HG02798 (cell line): ENCODE measurements at regions not wholly inside any gene's neighbourhood (a gene's known extent, or its start where the extent isn't known, plus 50 kb on each side); places are given as distances from the start of the nearest gene placed in this dataset.
"Not testable (repeated sequence)": the region's sequence is repeated elsewhere in the genome, so short reads cannot be mapped to it uniquely, and the experiment has no call there.

Experiments used
- ATAC-seq: cut with Tn5 transposase; IDR thresholded peaks from one replicate; pipeline ENCODE4 v1.9.1; 2021; ENCODE audit warnings: mild to moderate bottlenecking; ENCODE audit not compliant: unreplicated experiment, poor library complexity

DNA sequence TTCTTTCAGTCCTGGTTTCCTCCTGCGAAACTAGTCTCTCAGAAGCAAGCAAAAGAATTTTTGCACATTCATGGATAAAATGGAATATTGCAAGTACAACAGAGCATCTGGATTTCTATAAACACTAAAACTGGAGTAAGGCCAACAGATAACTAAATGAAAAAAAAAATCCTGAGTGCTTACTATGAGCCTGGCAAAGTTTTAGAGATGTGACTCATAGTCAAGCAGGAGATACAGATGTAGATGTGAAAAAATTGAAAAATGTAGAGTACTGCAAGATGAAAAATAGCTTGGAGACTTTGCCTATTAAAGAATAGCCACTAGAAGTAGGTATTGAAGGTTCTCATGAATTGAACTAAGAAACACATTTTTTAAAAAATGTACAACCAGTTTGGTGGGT, 397.4 kb downstream of the OTOL1 start:
- ATAC-seq: no peak

DNA sequence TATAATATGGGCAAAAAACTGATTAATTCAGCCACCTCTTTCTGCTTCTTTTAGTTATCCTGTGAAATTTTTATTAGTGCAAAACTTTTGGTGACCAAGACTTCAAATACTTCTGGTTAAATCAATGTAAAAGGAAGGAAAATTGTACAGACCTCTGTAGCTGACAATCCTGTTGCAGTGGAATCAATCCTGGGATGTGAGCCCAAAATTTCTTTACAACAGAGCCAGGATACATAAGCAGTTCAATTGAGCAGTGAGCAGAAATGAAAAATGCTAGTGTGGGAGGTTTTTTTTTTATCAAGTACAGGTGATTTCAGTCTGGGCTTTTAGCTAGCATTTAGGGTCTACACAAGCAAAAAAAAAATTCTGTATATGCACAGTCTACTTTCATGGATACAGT, 398.0 kb downstream of the OTOL1 start:
- no peak for ATAC-seq

DNA sequence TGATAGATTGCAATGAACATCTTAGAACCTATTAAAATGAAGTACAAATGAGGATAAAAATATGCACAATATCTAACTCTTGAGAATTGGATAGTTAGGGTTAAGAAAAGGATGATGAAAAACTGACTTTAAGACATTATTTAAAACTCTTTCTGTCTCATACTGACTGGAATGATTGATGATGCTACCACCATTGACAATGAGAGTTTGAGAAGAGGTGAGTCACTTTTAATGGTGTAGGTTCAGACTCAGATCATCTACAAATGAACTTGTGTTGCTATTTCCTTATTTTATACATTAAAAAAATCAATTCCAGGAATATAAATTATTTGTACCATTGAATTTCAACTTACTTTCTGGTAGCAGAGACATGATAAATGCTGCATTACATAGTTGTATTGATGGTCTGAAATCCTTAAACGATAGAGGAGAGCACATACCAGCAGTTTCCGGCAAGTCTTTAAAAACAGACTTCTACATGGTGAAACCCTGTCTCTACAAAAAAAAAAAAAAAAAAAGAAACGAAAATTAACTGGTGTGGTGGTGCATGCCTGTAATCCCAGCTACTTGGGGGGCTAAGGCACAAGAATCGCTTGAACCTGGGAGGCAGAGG, 409.0 kb downstream of the OTOL1 start:
- ATAC-seq: no peak

DNA sequence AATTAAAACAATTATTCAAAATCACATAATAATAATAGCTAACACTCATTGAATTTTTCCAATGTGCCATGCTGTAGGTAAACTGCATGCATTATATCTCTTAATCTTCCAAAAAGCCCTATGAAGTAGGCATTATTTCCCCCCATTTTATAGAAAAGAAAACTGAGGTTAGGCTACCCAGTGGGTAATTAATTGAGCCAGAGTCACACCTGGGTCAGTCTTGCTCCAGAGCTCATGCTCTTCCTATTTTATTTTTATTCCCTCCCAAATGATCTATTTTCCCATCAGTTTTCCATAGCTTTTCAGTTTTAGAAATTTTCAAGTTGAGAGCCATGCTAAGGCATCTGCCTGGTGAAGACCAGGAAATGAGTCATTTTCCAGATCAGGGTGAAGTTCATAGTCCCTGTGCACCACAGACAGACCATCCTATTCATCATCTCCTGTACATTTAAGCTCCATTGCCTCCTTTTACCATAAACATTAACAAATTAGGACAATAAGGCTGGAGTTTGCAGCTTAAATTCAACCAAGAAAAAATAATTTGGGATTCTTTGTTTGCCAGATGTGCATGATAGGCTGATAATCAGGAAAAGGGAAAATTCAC, 417.3 kb downstream of the OTOL1 start:
- ATAC-seq: no peak

DNA sequence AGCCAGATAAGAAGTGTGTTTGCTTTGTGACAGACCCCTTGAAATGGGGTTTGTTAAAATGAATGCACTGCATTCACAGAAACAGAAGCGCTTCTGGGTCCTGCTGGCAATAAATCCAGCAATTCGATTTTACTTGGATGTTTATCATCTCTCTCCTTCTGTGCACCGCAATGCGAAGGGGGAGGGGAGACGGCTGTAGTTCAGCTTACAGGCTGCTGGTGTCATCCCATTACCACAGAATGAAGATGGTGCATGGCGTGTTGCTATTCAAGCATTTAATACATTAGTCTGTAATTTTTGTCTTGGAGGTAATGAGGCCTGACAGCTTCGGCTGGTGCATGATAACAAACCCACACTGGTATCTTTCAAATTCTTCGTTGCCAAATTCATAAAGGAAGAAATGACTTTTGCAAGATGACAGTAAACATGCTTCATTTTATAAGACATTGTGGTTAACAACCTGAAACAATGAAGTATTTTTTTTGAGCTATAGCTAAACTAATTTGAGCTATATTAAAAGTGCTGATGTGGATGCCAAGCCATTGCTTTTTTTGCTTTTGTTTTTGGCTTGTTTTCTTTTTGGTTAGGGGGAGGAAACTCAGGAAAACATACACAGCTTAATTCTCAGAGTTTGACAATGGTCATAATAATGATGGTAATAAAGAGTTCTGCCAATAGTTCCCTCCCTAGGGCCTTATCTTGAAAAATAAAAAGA, 418.3 kb downstream of the OTOL1 start:
- ATAC-seq: no peak

DNA sequence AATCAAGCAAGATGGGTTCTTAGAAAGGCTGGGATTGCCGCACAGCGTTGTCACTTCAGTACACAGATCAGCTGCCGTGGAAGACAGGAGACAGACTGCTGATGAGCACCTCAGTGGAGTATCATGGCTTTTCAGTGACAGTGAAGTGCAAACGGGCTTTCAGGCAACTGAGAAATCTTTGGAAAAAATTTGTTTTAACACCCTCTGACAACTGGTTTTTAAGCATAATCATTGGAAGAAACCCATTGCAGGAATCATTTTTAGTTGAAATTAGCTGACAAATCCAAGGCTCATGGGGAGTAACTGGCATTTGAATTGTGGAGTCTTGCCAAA, 418.8 kb downstream of the OTOL1 start:
- no peak for ATAC-seq

DNA sequence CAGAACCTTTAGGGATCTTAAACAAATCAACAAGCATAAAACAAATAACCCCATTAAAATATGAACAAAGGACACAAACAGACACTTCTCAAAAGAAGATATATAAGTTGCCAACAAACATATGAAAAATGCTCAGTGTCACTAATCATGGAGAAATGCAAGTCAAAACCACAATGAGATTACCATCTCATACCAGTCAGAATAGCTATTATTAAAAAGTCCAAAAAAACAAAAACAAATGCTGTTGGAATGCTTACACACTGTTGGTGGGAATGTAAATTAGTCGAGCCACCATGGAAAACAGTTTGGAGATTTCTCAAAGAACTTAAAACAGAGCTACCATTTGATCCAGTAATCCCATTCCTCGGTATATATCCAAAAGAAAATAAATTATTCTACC, 423.6 kb downstream of the OTOL1 start:
- ATAC-seq: no peak

DNA sequence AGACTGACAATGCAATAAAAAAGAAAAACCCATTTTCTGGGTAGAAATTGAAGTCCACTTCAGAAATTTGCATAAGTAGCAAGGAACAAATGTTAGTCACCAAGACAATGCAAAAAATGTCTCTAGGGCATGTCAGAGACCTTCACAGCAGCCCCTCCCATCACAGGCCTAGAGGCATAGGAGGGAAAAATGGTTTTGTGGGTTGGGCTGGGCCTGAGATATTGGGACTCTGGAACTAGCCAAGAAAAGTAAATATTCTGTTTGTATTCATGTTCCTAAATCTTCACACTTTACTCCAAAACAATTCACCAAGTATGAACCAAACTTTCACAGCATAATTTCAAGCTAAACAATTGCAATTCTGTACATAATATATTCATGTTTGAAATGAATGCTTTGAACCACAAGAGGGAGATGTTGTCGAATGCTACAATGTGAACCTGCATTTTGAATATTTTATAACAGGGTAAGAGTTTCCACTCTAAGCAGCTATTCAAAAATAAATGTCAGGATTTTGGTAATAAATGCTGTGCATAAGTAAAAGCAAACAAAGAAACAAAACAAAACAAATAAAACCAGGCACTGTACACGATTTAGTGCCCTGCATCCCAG, 429.2 kb downstream of the OTOL1 start:
- no peak for ATAC-seq

DNA sequence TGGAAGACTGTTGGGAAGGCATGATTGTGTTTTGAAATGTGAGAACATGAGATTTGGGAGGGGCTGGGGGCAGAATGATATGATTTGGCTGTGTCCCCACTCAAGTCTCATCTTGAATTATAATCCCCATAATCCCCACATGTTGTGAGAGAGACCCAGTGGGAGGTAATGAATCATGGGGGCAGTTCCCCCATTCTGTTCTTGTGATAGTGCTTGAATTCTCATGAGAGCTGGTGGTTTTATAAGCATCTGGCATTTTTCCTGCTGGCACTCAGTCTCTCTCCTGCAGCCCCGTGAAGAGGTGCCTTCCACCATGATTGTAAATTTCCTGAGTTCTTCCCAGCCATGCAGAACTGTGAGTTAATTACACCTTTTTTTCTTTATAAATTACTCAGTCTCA, 430.5 kb downstream of the OTOL1 start:
- ATAC-seq: no peak

DNA sequence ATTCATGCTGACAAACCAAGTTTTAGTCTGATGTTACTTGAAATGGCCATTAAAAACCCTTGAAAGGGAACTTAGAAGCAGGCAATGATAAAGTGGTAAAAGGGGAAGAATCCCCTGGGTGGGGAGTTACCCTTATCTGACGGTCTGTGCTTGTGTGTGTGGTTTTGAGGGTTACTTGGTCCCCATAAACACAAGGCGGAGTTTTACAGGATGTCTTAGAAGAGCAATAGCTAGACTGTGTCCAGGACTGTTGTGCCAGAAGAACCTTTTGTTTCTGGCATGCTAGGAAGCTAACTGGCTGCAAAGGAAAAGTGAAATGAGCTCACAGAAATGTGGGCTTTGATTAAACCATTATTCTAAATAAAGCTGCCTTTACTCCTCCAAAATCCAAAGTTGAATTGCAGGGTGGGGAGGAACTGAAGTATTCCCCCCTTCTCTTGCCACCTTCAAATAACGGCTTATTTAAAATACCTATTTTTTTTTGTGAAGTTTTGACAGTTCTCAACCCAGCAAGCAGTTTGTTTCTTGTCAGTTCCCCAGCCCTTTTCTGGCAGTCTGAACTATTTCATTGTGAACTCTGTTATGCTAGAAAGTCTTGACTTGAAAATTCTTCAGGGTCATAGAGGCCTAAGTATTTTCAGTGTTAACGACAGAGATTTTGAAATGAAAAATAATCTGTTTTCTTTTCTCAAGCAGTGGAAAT, 443.5 kb downstream of the OTOL1 start:
- ATAC-seq: no peak

DNA sequence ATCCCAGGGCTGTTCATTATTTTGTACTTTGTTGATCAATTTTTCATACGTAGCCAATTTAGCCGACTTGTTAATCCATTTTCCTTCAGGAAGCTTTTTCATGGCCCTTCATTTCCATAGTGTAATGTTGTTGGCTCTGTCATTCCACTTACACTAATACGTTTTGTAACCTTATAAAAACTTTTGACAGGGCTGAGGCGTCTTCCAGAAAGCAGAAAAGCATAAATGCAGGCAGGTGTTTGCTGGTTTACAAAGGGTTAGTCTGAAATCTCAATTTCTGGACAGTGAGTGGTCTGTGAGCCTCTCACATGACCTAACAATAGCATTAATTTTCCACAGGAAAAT, 444.0 kb downstream of the OTOL1 start:
- ATAC-seq: no peak

DNA sequence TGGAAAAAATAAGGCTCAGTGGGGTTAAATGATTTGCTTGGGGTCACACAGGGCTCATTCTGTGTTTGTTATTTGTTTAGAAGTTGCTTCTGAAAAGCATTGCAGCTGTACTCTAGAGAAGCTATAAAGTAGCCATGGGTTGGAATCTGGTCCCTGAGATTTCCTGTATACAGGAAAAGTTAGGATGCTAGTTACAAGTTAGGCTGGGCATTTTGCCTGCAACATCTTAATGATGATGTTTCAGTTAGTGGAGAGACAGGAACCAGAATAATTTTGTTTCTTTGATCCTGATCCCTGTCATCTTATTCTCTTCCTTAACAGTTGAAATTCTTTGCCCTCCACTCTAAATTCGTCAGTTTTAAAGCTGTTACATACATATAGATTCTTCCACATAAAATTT, 445.3 kb downstream of the OTOL1 start:
- ATAC-seq: no peak

DNA sequence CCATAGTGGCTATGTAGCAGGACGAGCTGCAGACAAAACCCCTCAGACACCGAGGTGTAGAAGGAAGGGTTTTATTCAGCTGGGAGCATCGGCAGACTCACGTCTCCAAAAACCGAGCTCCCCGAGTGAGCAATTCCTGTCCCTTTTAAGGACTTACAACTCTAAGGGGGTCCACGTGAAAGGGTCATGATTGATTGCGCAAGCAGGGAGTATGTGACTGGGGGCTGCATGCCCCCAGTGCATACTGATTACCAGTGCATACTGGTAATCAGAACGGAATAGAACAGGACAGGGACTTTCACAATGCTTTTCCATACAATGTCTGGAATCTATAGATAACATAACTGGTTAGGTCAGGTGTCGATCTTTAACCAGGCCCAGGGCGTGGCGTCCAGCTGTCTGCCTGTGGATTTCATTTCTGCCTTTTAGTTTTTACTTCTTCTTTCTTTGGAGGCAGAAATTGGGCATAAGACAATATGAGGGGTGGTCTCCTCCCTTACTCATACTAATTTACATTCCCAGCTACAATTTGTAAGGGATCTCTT, 447.3 kb downstream of the OTOL1 start:
- not testable (repeated sequence) for ATAC-seq

DNA sequence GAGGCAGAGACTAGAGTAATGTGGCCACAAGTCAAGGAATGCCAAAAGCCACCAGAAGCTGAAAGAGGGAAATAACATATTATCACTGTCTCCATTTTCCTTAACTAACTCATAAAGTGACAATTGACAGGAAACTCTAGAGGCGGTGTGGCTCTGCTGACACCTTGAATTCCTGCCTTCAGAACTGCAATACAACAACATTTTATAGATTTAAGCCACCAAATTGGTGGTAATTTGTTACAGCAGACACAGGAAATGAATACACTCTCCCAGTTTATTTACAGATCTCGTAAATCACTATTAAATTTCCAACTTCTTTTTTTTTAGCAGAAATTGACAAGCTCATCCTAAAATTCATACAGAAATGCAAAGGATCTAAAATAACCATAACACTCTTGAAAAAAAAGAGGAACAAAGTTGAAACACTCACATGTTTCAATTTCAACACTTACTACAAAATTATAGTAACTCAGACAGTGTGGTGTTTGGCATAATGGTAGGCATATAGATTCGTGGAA, 449.9 kb downstream of the OTOL1 start:
- no peak for ATAC-seq

DNA sequence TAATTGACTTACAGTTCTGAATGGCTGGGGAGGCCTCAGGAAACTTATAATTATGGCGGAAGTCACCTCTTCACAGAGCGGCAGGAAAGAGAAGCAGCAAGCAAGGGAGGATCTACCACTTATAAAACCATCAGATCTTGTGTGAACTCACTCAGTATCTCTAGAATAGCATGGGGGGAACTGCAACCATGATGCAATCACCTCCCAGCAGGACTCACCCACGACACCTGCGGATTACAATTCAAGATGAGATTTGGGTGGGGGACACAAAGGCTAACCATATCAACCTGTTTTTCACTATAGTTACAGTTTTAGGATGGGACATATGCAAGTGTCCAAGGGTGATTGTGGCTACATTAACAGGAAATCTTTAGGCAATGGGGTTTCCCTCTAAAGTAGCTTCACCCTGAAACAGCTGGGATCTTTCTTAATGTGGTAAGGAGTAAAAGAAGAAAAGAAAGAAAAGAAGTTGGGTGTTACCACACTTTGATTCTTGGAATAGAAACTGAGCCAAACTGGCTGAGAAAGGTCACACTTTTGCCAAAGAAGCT, 453.8 kb downstream of the OTOL1 start:
- ATAC-seq: no peak

DNA sequence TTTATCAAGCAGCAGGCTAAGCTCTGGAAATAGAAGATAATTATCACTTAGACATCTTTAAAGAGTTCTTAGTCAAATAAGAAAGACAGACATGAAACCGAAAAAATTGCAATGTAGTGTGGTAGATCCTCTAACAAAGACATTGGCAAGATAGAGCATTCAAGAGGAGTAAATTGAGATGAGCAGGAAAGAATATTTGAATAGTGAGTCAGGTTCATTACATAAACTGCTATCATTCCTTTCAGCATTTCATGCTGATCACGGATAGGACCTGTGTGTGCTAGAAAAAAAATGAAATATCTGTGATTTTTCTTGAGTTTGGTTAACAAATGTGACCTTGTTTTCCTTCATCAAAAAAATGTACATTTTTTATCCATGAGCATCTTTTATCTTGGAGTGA, 460.9 kb downstream of the OTOL1 start:
- no peak for ATAC-seq

DNA sequence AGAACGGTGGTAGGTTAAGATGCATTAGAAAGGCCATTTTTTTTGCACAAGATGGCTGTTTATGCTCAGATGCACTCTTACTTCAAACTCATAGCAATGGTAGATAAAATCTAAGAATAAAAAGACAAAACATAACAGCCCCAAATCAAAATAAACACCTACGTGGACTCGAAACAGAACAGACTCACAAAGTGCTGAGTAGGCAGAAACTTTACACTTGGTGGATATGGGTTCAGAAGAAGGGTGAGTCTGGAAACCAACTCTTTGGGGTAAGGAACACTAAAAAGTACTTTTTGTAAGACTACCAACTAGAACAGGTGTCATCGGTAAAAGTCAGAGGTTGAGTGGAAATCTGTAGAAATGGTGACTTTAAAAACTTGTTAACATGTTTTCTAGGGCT, 468.2 kb downstream of the OTOL1 start:
- ATAC-seq: no peak

DNA sequence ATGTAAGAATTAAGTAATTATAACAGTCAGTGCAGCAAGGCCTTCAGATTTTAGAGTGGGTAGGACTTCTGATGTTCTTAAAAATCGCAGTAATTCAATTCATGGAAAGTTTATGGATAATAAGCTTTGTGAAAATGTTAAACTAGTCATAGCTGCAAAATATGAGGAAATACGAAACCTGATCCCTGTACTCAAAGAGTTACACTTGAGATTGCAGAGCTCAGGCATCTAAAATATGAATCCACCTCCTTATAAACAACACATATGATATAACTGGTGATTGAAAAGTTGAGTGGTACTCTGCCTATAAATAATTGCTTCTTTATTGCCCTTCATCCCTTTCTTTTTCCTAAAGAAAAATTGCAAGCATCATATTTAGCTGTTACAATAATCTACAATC, 473.3 kb downstream of the OTOL1 start:
- ATAC-seq: no peak

DNA sequence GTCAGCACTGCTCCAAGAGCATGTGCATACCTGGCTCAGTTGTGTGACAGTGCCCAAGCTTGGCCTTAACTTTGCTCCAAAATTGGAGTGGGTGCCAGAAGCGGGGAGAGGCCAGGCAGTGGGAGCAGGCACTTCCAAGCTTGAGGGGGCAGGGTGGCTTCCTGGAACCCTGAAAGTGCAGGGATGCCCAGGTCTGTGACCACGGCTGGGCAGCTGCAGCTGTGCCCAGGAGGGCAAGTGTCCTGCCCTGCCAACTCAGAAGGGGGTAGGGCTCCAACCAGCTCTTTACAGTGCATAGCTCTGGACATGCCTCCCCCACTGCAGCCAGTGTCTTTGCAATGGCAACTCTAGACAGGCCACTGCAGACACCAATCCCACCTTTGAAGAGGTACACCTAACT, 478.6 kb downstream of the OTOL1 start:
- no peak for ATAC-seq

DNA sequence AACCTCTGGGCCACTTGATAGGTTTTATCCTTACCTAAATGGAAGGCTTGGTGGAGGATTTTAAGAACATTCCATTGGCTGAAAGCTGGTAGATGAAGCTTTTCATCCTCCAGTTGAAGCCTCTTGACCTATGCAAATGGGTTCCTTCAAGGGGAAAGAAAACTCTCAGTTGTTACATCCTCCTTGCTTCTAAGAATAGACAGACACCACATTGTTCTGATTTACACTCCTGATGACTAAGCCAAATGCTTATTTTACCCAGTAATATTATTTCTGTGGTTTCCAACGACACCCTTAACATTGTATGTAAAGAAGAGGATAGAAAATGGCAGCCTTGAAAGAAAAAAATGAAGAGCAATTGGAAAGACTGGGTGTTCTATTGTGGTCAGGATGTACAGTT, 480.5 kb downstream of the OTOL1 start:
- ATAC-seq: no peak
